Cardiac fibroblast (primary cell): ENCODE measurements at regions not wholly inside any gene's neighbourhood (a gene's known extent, or its start where the extent isn't known, plus 50 kb on each side); places are given as distances from the start of the nearest gene placed in this dataset.
A peak's percentile ranks its signal among the peaks of the same experiment; 100 is the strongest.

Experiments
- DNase-seq, 2 donors: peaks; one replicate each; pipeline versions ENCODE4 v3.0.0 to v3.0.0-alpha.2; 2010; ENCODE audit warnings: low read depth in 2 of 2
- H3K4me3 ChIP-seq, 2 donors: replicated peaks in 1 of 2; 1 replicate in 1 of 2; 2 replicates in 1 of 2; pipeline ENCODE4 v1.5.1; 2011; ENCODE audit warnings: low read depth in 2 of 2, low read length in 2 of 2, mild to moderate bottlenecking in 2 of 2, moderate library complexity in 1 of 2
- CTCF ChIP-seq: IDR thresholded peaks from one replicate; pipeline ENCODE4 v1.5.1; 2011; ENCODE audit warnings: low read depth, mild to moderate bottlenecking, low read length, inconsistent platforms

GRCh38 chr2:121976926-121977325, 221.5 kb downstream of the TSN start:
- no peak overlapping the region for H3K4me3 ChIP-seq

GRCh38 chr2:121977326-121977725, 221.9 kb downstream of the TSN start:
- DNase-seq, result no peak
- no peak for TF ChIP-seq CTCF
- H3K4me3 ChIP-seq, result no peak overlapping the region

More at GRCh38 chr2:121976926-121977325, 221.5 kb downstream of the TSN start:
- peak in 1 of 2 donors; percentile 32 for DNase-seq
- TF ChIP-seq CTCF, result no peak

GRCh38 chr2:121992700-121993099, 237.2 kb downstream of the TSN start:
- no peak for DNase-seq
- no peak overlapping the region for H3K4me3 ChIP-seq
- TF ChIP-seq CTCF, result no peak

- TF ChIP-seq CTCF, result no peak
Observed at GRCh38 chr2:121993682-121994081, 238.2 kb downstream of the TSN start.

GRCh38 chr2:121994238-121995206, 239.1 kb downstream of the TSN start:
- no peak for DNase-seq
- no peak for TF ChIP-seq CTCF
- H3K4me3 ChIP-seq, result no peak overlapping the region

More at GRCh38 chr2:121993682-121994081, 238.2 kb downstream of the TSN start:
- H3K4me3 ChIP-seq, result no peak overlapping the region
- no peak for DNase-seq

GRCh38 chr2:121998751-121999150, 243.3 kb downstream of the TSN start:
- no peak overlapping the region for H3K4me3 ChIP-seq
- TF ChIP-seq CTCF, result no peak
- no peak for DNase-seq

GRCh38 chr2:121999264-121999663, 243.8 kb downstream of the TSN start:
- no peak overlapping the region for H3K4me3 ChIP-seq
- no peak for TF ChIP-seq CTCF
- DNase-seq, result peak; percentile 53
